T-helper 1 cell treated with Interleukin-12 subunit alpha and Interleukin-12 subunit beta and Interleukin-4 antibody, amounts not matched to agents 30 μg/mL and 1 μg/mL, for 36 hours (primary cell): ENCODE measurements at regions not wholly inside any gene's neighbourhood (a gene's known extent, or its start where the extent isn't known, plus 50 kb on each side); places are given as distances from the start of the nearest gene placed in this dataset.
"Not testable (repeated sequence)": the region's sequence is repeated elsewhere in the genome, so short reads cannot be mapped to it uniquely, and the experiment has no call there.

Source experiments
- H3K27ac Mint-ChIP-seq: one replicate; pipeline ENCODE4 v1.8.0; 2021; ENCODE audit warnings: mild to moderate bottlenecking, mixed read lengths
- H3K27me3 Mint-ChIP-seq: one replicate; pipeline ENCODE4 v1.8.0; 2021; ENCODE audit warnings: low read depth, mixed read lengths
- H3K36me3 Mint-ChIP-seq: one replicate; pipeline ENCODE4 v1.8.0; 2021; ENCODE audit warnings: low read depth, mixed read lengths
- H3K4me1 Mint-ChIP-seq: one replicate; pipeline ENCODE4 v1.8.0; 2021; ENCODE audit warnings: low read depth, mixed read lengths
- H3K4me3 Mint-ChIP-seq: one replicate; pipeline ENCODE4 v1.8.0; 2021; ENCODE audit warnings: mild to moderate bottlenecking, moderate library complexity, mixed read lengths
- H3K9me3 Mint-ChIP-seq: one replicate; pipeline ENCODE4 v1.8.0; 2021; ENCODE audit warnings: mixed read lengths

DNA sequence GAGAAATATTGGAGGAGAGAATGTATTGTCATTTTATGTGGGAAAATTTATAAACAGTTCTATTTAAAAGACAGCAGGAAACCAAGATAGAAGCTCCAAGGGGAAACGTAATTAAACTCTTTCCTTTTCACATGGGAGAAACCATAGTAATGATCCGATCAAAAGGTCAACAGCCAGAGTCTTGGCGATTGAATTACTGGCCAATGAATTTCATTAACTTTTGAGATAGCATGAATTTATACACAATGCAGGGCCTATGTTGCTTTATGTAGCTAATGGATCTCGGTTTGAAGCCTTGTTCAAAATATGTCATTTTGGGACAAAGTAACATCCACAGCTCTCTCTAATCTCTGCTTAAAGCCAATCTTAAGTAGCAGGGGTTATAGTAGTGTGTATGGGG lies 897.5 kb upstream of the NDST4 start:
- Mint-ChIP-seq H3K27ac (no peak overlapping the region), H3K4me3 (no peak overlapping the region), H3K27me3 (no peaks in the 10 kb centered on the region), H3K4me1 (no peaks in the 10 kb centered on the region), H3K9me3 (peaks cover 23% of the 10 kb centered on the region), H3K36me3 (no peaks in the 10 kb centered on the region)

DNA sequence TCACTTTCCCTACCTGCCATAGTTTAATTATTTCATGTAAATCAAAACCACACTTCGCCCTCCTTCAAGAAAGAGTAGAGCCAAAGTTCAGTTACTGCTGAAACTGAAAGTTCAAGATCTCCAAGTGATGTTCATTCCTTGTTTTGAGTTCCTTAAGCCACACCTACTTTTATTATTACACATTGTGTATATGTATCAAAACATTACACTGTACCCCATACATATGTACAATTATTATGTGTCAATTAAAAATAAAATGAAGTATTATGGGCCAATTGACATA lies 892.3 kb upstream of the NDST4 start:
- Mint-ChIP-seq H3K9me3 (no peaks in the 10 kb centered on the region), H3K36me3 (no peaks in the 10 kb centered on the region), H3K4me3 (no peak overlapping the region), H3K27me3 (no peaks in the 10 kb centered on the region), H3K4me1 (peaks cover 5% of the 10 kb centered on the region), H3K27ac (peak overlapping the region; percentile 46)

DNA sequence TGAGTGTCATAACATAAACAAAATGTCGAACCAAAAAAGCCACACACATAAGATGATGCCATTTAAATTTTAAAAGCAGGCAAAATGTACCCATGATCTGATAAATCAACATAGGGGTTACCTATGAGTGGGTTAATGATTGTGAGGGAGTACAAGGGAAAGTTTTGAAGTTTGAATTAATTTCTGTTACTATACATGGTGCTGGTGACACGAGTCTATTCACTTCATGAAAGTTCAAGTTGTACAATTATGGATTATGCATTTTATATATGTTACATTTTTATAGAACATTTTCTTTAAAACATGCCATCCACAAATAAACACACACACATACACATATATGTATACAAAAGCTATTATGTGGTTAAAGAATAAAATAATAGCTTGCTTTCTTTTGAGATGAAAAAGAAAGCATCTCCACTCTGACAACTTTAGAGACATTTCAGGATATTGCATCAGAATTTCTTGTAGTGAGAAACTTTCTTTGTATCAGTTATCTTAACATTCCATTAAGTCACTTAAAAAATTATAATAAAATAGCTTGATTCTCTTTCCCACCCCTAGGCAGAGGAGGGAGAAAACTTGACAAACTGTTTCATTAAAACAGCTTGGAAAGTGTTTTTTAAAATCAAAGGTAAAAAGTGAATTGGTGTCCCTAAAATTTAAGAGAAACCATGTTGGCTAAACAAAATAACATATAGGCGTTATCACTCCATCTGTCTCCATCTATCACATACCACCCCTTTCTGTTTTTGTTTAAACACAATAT lies 891.8 kb upstream of the NDST4 start:
- Mint-ChIP-seq H3K27me3 (no peaks in the 10 kb centered on the region), H3K36me3 (no peaks in the 10 kb centered on the region), H3K9me3 (no peaks in the 10 kb centered on the region), H3K4me1 (peaks cover 5% of the 10 kb centered on the region), H3K4me3 (no peak overlapping the region), H3K27ac (peak overlapping the region; percentile 46)

DNA sequence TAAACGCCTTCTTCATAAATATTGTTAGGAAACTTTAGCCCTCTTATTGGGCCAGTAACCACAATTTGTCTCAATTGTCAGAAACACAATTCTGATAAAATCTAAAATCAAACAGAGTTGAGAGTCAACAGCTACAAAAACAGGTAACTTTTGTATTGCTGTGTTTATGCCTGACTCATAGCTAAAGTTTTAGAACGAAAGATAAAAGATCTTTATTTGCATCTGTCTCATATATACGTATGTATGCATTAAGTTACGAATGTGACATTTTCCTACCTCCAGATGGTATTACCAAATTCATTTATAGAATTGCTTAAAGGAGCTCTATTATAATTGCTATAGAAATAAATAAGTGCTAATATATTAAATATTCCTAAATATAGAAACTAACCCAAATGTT lies 887.9 kb upstream of the NDST4 start:
- Mint-ChIP-seq H3K4me1 (peaks cover 5% of the 10 kb centered on the region), H3K36me3 (no peaks in the 10 kb centered on the region), H3K4me3 (no peak overlapping the region), H3K9me3 (no peaks in the 10 kb centered on the region), H3K27me3 (no peaks in the 10 kb centered on the region), H3K27ac (no peak overlapping the region)

DNA sequence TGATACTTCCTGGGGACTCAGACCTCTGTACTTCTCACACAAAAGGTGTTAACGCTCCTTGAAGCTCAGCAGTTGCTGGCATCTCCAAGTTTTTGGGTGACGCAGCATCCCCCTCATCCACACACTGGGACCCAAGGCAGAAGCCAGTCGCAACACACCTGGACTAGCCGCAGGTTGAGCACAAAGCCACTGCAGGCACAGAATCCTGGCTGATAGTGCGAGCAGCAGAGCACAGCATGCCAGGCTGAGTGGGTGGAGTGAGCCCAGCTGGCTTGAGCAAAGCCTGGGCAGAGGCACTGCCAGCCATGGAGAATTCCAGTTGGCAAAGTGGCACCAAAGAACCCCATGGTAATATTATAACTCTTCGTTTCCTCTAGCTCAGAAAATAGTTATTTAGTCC lies 873.2 kb upstream of the NDST4 start:
- Mint-ChIP-seq H3K36me3 (no peaks in the 10 kb centered on the region), H3K27me3 (no peaks in the 10 kb centered on the region), H3K9me3 (peaks cover 4% of the 10 kb centered on the region), H3K4me3 (no peak overlapping the region), H3K27ac (no peak overlapping the region), H3K4me1 (no peaks in the 10 kb centered on the region)

DNA sequence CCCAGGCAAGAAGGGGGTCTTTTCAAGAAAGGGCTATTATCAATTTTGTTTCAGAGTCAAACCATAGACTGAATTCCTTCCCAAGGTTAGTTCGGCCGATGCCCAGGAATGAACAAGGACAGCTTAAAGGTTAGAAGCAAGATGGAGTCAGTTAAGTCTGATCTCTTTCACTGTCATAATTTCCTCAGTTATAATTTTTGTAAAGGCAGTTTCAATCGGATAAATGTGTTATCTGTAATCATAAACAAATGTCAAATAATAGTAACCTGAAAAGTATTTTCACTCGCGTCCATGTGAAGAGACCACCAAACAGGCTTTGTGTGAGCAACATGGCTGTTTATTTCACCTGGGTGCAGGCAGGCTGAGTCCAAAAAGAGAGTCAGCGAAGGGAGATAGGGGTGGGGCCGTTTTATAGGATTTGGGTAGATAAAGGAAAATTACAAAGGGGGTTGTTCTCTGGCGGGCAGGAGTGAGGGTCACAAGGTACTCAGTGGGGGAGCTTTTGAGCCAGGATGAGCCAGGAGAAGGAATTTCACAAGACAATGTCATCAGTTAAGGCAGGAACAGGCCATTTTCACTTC lies 862.1 kb upstream of the NDST4 start:
- not testable (repeated sequence) for H3K4me1 Mint-ChIP-seq, H3K4me3 Mint-ChIP-seq, H3K9me3 Mint-ChIP-seq, H3K36me3 Mint-ChIP-seq, H3K27me3 Mint-ChIP-seq, H3K27ac Mint-ChIP-seq

DNA sequence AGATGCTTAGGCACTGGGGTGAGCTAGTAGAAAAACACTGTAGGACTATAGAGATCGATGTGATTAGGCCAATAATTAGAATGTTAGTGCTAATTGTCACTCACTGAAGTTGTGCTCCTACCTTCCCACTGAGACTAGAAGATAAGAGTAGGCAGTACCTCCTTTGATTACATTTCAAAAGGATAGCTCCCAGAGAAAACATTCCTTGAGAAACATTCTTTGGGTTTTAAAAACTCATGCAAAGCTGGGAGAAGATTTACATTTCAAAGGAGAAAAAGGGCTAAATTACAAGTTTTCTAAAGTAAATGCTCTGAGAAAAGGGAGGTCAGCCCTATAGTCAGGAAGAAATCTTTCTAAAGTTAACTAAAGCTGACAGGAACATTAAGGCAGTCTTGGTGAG lies 860.3 kb upstream of the NDST4 start:
- Mint-ChIP-seq H3K36me3 (no peaks in the 10 kb centered on the region), H3K27me3 (no peaks in the 10 kb centered on the region), H3K4me3 (no peak overlapping the region), H3K27ac (no peak overlapping the region), H3K9me3 (no peaks in the 10 kb centered on the region), H3K4me1 (no peaks in the 10 kb centered on the region)

DNA sequence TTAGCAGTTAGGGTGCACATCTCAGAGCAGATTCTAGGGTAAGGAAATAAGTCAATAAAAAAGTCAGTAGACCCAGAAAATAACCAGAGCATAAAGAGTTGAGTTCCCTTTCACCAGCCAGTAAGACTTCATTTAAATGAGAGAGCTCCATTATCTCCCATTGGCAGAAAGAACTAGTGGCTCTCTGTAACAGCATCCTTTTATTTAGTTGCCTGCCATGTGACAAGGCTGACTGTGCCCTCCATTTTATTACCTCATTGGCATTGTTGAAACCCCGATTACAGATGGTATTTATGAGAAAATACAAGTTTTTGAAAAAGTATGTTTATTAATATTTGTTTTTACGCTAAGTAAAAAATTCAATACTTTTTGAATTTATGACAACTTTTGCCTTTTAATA lies 859.5 kb upstream of the NDST4 start:
- H3K27ac Mint-ChIP-seq = no peak overlapping the region

DNA sequence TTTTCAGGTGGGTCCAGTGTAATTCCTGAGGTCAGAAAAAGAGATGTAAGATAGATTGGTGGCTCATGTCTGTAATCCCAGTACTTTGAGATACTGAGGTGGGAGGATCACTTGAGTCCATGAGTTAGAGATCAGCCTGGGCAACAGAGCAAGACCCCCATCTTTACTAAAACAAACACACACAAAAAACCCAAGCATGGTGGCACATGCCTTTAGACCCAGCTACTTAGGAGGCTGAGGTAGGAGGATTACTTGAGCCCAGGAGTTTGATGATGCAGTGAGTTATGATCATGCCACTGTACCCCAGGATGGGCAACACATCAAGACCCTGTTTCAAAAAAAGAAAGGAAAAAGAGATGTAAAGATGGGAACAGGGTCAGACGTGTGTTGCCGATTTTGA lies 857.4 kb upstream of the NDST4 start:
- Mint-ChIP-seq H3K4me1 (no peaks in the 10 kb centered on the region), H3K27me3 (no peaks in the 10 kb centered on the region), H3K9me3 (no peaks in the 10 kb centered on the region), H3K4me3 (no peak overlapping the region), H3K36me3 (no peaks in the 10 kb centered on the region), H3K27ac (no peak overlapping the region)

More for the DNA sequence above, 859.5 kb upstream of the NDST4 start:
- H3K36me3 Mint-ChIP-seq = no peaks in the 10 kb centered on the region
- no peaks in the 10 kb centered on the region for H3K27me3 Mint-ChIP-seq
- no peaks in the 10 kb centered on the region for H3K9me3 Mint-ChIP-seq
- H3K4me3 Mint-ChIP-seq = no peak overlapping the region
- H3K4me1 Mint-ChIP-seq = no peaks in the 10 kb centered on the region

DNA sequence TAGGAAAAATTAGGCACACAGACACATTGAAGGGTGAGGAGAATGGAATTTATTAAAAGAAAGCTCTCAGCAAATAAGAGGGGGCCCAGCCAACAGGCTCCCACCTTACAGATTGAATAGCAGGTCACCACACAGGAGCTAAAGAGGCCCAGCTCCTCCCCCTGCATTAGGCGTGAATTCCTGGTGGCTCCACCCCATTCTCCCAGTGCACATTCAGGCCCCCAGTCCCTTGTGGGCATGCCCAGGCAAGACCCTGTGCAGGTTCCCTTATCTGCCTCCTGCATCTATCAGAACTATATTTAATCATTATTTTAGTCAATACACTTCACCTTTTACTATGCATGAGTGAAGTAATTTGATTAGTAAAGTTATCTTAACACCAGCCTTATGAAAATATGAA lies 856.3 kb upstream of the NDST4 start:
- no peak overlapping the region for H3K4me3 Mint-ChIP-seq
- no peaks in the 10 kb centered on the region for H3K9me3 Mint-ChIP-seq
- H3K27ac Mint-ChIP-seq = no peak overlapping the region
- no peaks in the 10 kb centered on the region for H3K27me3 Mint-ChIP-seq
- H3K36me3 Mint-ChIP-seq = no peaks in the 10 kb centered on the region
- H3K4me1 Mint-ChIP-seq = no peaks in the 10 kb centered on the region

DNA sequence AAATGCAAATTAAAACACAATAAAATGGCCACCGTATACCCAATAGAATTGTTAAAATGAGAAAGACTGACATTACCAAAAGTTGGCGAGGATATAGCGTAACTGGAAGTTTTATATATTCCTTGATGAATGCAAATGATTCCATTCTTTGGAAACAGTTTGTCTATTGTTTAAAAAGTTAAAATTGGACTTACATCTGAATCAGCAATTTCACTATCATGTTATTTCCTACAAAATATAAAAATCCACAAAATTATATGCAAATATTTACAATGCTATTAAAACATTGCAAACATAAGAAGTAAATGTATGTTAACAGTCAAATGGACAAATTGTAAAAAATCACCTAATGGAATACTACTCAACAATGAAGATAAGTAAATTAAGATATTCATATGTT lies 852.2 kb upstream of the NDST4 start:
- H3K4me3 Mint-ChIP-seq = no peak overlapping the region
- no peaks in the 10 kb centered on the region for H3K4me1 Mint-ChIP-seq
- no peak overlapping the region for H3K27ac Mint-ChIP-seq
- H3K36me3 Mint-ChIP-seq = no peaks in the 10 kb centered on the region
- H3K9me3 Mint-ChIP-seq = no peaks in the 10 kb centered on the region
- H3K27me3 Mint-ChIP-seq = no peaks in the 10 kb centered on the region

DNA sequence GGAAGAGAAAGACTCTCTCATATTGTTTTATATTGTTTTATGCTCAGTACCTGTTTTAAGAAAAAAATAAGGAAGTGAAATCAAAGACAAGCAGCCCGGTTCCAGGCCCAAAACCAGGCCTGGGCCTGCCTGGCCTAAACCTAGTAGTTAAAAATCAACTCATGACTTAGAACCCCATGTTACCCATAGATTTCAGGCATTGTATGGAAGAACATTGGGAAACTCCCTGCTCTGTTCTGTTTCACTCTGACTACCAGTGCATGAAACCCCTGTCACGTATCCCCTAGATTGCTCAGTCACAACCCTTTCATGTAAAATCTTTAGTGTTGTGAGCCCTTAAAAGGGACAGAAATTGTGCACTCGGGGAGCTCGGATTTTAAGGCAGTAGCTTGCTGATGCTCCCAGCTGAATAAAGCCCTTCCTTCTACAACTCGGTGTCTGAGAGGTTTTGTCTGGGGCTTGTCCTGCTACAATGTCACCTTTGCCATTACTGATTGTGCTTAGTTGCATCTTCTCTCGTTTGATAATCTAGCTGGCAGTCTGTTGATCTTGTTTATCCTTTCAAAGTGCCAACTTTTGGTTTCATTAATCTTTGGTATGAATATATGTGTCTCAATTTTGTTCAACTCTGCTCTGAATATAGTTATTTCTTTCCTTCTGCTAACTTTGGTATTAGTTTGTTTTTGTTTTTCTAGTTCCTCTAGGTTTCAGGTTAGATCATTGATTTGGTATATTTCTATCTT lies 842.8 kb upstream of the NDST4 start:
- H3K36me3 Mint-ChIP-seq, H3K4me1 Mint-ChIP-seq, H3K27me3 Mint-ChIP-seq, H3K4me3 Mint-ChIP-seq, H3K9me3 Mint-ChIP-seq, H3K27ac Mint-ChIP-seq: not testable (repeated sequence)

DNA sequence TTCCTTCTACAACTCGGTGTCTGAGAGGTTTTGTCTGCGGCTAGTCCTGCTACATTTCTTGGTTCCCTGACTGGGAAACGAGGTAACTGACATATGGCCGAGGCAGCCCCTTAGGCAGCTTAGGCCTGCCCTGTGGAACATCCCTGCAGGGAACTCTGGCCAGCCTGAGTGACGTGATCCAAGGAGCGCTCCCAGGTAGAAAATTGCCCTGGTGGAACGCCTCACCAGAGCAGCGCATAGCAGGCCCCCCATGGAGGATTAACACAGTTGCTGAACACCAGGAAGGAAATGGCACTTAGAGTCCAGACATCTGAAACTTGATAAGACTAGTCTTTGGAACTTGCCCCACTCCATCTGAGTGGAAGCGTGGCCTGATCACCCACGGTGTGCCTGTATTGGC lies 837.4 kb upstream of the NDST4 start:
- Mint-ChIP-seq H3K4me3 (no peak overlapping the region), H3K27ac (no peak overlapping the region), H3K27me3 (no peaks in the 10 kb centered on the region), H3K36me3 (no peaks in the 10 kb centered on the region), H3K9me3 (peaks cover 8% of the 10 kb centered on the region), H3K4me1 (peaks cover 6% of the 10 kb centered on the region)

DNA sequence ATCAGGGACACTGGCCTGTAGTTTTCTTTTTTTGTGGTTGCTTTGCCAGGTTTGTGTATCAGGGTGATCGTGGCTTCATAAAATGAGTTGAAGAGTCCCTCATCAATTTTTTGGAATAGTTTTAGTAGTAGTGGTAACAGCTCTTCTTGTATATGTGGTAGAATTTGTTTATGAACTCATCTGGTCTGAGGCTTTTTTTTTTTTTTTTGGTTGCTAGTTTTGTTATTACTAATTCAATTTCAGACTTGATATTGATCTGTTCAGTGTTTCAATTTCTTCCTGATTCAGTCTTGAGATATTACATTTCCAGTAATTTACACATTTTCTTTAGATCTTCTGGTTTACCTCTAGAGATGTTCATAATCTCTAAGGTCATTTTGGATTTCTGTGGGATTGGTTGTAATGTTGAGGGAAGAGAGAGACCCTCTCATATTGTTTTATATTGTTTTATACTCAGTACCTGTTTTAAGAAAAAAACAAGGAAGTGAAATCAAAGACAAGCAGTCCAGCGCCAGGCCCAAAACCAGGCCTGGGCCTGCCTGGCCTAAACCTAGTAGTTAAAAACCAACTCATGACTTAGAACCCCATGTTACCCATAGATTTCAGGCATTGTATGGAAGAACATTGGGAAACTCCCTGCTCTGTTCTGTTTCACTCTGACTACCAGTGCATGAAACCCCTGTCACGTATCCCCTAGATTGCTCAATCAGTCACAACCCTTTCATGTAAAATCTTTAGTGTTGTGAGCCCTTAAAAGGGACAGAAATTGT lies 836.7 kb upstream of the NDST4 start:
- not testable (repeated sequence) for H3K9me3 Mint-ChIP-seq, H3K27me3 Mint-ChIP-seq, H3K4me3 Mint-ChIP-seq, H3K36me3 Mint-ChIP-seq, H3K4me1 Mint-ChIP-seq
- H3K27ac Mint-ChIP-seq = peak overlapping the region; percentile 16

DNA sequence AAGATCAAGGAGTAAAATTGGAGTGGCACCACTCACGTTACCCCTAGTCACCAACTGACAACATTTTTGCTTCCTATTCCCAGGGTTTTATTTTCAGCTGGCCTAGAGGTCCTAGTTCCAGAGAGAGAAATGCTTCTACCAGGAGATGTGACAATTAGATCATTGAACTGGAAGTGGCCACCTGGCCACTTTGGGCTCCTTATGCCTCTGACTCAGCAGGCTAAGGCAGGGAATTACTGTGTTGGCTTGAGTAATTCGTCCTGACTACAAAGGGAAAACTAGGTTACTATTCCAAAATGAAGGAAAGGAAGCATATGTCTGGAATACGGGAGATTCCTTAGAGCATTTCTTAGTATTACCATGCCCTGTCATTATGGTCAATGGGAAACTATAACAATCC lies 831.6 kb upstream of the NDST4 start:
- Mint-ChIP-seq H3K36me3 (no peaks in the 10 kb centered on the region), H3K27ac (no peak overlapping the region), H3K9me3 (peaks cover 6% of the 10 kb centered on the region), H3K27me3 (no peaks in the 10 kb centered on the region), H3K4me3 (no peak overlapping the region), H3K4me1 (peaks cover 4% of the 10 kb centered on the region)
